Transverse colon (tissue), 4 donors: ENCODE measurements at regions not wholly inside any gene's neighbourhood (a gene's known extent, or its start where the extent isn't known, plus 50 kb on each side); places are given as distances from the start of the nearest gene placed in this dataset.

ENCODE experiments used
- DNase-seq: peaks from one replicate; pipeline ENCODE4 v3.0.0-alpha.2; 2019
- H3K27ac ChIP-seq, 4 donors: fragments of 200-600 bp; sonication (generic); 2 replicates each; pipeline ENCODE4 v1.5.1; 2016 to 2018; ENCODE audit warnings: inconsistent platforms in 4 of 4
- H3K27me3 ChIP-seq: fragments of 200-600 bp; sonication (generic); 2 replicates; pipeline ENCODE4 v1.5.1; 2017; ENCODE audit warnings: inconsistent platforms
- H3K36me3 ChIP-seq, 4 donors: fragments of 200-600 bp; sonication (generic); 2 replicates each; pipeline ENCODE4 v1.5.1; 2017 to 2019; ENCODE audit warnings: inconsistent platforms in 4 of 4
- H3K4me1 ChIP-seq, 4 donors: fragments of 200-600 bp; sonication (generic); 2 replicates each; pipeline ENCODE4 v1.5.1; 2017 to 2020; ENCODE audit warnings: inconsistent platforms in 4 of 4
- H3K4me3 ChIP-seq, 4 donors: fragments of 200-600 bp; sonication (generic); 1 replicate in 1 of 4; 2 replicates in 3 of 4; pipeline versions ENCODE4 v1.5.1 to v1.6.1; 2017 to 2019; ENCODE audit warnings: inconsistent platforms in 4 of 4
- H3K9me3 ChIP-seq, 2 donors: fragments of 200-600 bp; sonication (generic); 2 replicates each; pipeline ENCODE4 v1.5.1; 2017 to 2019; ENCODE audit warnings: inconsistent platforms in 2 of 2
- CTCF ChIP-seq, 5 experiments: fragments of 200-600 bp in 3 of 5; fragments of 450-650 bp in 2 of 5; sonication (generic) in 3 of 5; IDR thresholded peaks; 1 replicate in 2 of 5; 2 replicates in 3 of 5; pipeline ENCODE4 v1.5.1; 2016 to 2017; ENCODE audit warnings: antibody characterized with exemption in 5 of 5, inconsistent platforms in 3 of 5, mild to moderate bottlenecking in 2 of 5, moderate library complexity in 1 of 5
- EP300 ChIP-seq: sonication (generic); formaldehyde crosslinking; IDR thresholded peaks from one replicate; pipeline ENCODE4 v1.6.1; 2017; ENCODE audit warnings: antibody characterized with exemption, low read depth
- POLR2A ChIP-seq: fragments of 450-650 bp; IDR thresholded peaks from one replicate; pipeline ENCODE4 v1.6.1; 2016; ENCODE audit warnings: antibody characterized with exemption, mild to moderate bottlenecking, moderate library complexity
- POLR2AphosphoS5 ChIP-seq, 3 donors: sonication (generic); formaldehyde crosslinking; IDR thresholded peaks; one replicate each; pipeline ENCODE4 v1.6.1; 2016; ENCODE audit warnings: antibody characterized with exemption in 3 of 3
- WGBS, 2 donors: methylation state at CpG; one replicate each; pipeline ENCODE4 v1.1.5; 2018; ENCODE audit warnings: low coverage in 1 of 2; 5-methylcytosine and 5-hydroxymethylcytosine counted together
- in situ Hi-C, 4 donors: fragments of 200-750 bp; cut with MboI; loops; one replicate each; pipeline versions ENCODE4 v1.15.0 to v1.15.1; 2017; ENCODE audit warnings: low sequenced_read_pairs in 3 of 4, low pct_ligation_motif_present in 1 of 4, low pct_unique_long_range_greater_than_20kb in 1 of 4
- intact Hi-C: fragments of 100-400 bp; cut with DNase I; formaldehyde crosslinking; loops from one replicate; pipeline ENCODE4 v1.15.1; 2023; ENCODE audit warnings: low total_unique reads

GRCh38 chr2:175769200-175769599 is 232.9 kb downstream of the LNPK start:
- intact Hi-C loops = no loop called here
- H3K4me1 ChIP-seq = no peaks in the 10 kb centered on the region
- no peaks in the 10 kb centered on the region for H3K27me3 ChIP-seq
- DNase-seq = no peak
- in situ Hi-C loops = no loop called here
- H3K9me3 ChIP-seq = no peaks in the 10 kb centered on the region
- no peak overlapping the region for H3K4me3 ChIP-seq
- TF ChIP-seq POLR2A (no peak), POLR2AphosphoS5 (IDR thresholded peaks at IDR 0.05) (no peak), CTCF (IDR thresholded peaks at IDR 0.05) (no peak), EP300 (no peak)
- no peaks in the 10 kb centered on the region for H3K36me3 ChIP-seq
- H3K27ac ChIP-seq = no peak overlapping the region
- WGBS, 2 donors = 50 to 67% methylated on average over 1 of the region's 1 CpG

DNA sequence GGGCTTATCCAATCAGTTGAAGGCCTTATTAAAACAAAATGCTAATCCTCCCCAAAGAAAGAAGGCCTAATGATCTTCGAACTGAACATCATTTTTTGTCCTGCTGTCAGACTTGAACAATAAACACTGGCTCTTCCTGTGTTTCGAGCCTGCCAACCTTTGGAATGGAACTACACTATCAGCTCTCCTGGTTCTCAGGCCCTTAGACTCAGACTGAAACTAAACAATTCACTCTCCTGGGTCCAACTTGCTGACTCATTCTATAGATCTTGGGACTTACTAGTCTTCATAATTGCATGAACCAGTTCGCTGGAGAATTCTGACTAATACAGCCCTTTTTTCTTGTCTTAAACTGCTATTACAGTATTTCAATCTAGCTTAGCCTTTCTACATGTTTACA is 235.2 kb downstream of the LNPK start:
- H3K27me3 ChIP-seq = no peaks in the 10 kb centered on the region
- in situ Hi-C loops = no loop called here
- no peak for DNase-seq
- H3K4me3 ChIP-seq = no peak overlapping the region
- intact Hi-C loops = no loop called here
- no peaks in the 10 kb centered on the region for H3K9me3 ChIP-seq
- H3K4me1 ChIP-seq = no peaks in the 10 kb centered on the region
- no peak for TF ChIP-seq POLR2A
- WGBS, 2 donors = 49 to 52% methylated on average over 3 of the region's 3 CpGs
- H3K36me3 ChIP-seq = no peaks in the 10 kb centered on the region
- no peak overlapping the region for H3K27ac ChIP-seq

DNA sequence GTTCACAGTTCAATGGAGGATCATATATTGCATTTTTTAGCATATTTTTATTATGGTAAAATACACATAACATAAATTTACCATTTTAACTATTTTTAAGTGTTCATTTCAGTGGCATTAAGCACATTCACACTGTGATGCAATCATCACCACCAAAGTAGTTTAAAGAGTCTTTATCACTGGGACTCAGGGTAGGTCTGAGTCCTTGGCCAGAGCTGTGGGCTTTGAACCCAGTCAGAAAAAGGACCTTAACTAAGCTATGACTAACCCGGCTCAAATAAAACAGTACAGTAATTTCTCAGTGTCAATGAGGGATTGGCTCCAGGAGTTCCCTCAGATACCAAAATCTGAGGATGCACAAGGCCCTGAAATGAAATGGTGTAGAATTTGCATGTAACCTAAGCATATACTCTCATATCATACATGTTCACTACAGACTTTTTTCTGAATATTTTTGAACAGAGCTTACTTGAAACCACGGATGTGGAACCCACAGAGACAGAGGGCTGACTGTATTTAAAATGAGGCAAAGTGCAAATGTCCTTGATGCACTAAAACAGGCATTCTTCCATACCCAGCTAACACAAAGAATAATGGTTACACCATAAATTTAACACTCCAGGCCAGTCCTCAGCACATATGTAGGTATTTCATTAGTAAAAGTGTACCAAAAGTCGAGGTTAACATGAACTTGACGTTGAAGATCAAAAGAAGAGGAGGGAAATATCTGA is 246.2 kb downstream of the LNPK start:
- H3K36me3 ChIP-seq = no peaks in the 10 kb centered on the region
- in situ Hi-C loops = no loop called here

GRCh38 chr2:175755169-175755568 is 246.9 kb downstream of the LNPK start:
- DNase-seq = no peak
- intact Hi-C loops = no loop called here
- TF ChIP-seq EP300 (no peak), CTCF (IDR thresholded peaks at IDR 0.05) (no peak), POLR2A (no peak), POLR2AphosphoS5 (IDR thresholded peaks at IDR 0.05) (no peak)

More for the DNA sequence above, 246.2 kb downstream of the LNPK start:
- Histone ChIP-seq H3K4me3 (no peak overlapping the region), H3K4me1 (no peaks in the 10 kb centered on the region), H3K27me3 (no peaks in the 10 kb centered on the region), H3K9me3 (no peaks in the 10 kb centered on the region), H3K27ac (no peak overlapping the region)
- 56% methylated on average over 3 to 4 of the region's 4 CpGs for WGBS, 2 donors
- no peak for DNase-seq
- TF ChIP-seq POLR2AphosphoS5 (IDR thresholded peaks at IDR 0.05) (no peak), CTCF (IDR thresholded peaks at IDR 0.05) (no peak), EP300 (no peak), POLR2A (no peak)
- intact Hi-C loops = no loop called here

DNA sequence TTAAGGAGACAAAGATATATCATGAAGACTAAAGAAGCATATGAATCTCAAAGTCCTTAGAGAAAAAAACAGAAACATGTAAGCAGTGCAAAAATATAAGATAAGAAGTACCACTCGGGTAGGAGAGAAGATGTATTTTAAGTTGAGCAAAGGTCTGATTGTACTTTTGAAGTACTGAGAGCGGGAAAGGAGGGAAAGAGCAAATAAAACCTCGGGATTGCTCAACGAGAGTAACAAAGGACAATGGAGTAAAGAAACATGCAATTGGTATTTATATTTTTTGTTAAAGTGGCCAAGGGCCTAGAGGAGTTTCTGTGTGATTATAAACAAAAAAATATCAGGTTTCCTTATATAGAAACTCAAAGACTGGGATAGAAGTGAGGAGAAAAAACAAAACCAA is 251.9 kb downstream of the LNPK start:
- in situ Hi-C loops (no loop called here), intact Hi-C loops (no loop called here)
- Histone ChIP-seq H3K27ac (no peak overlapping the region), H3K9me3 (no peaks in the 10 kb centered on the region), H3K4me1 (no peaks in the 10 kb centered on the region), H3K36me3 (no peaks in the 10 kb centered on the region), H3K4me3 (no peak overlapping the region), H3K27me3 (no peaks in the 10 kb centered on the region)
- TF ChIP-seq CTCF (IDR thresholded peaks at IDR 0.05) = no peak
- no peak for TF ChIP-seq POLR2AphosphoS5 (IDR thresholded peaks at IDR 0.05)
- no peak for TF ChIP-seq POLR2A
- no peak for TF ChIP-seq EP300
- DNase-seq = no peak
- 61 to 67% methylated on average over 4 of the region's 4 CpGs for WGBS, 2 donors

More at GRCh38 chr2:175755169-175755568, 246.9 kb downstream of the LNPK start:
- Histone ChIP-seq H3K36me3 (no peaks in the 10 kb centered on the region), H3K27ac (no peak overlapping the region), H3K4me1 (no peaks in the 10 kb centered on the region), H3K4me3 (no peak overlapping the region), H3K9me3 (no peaks in the 10 kb centered on the region), H3K27me3 (no peaks in the 10 kb centered on the region)
- in situ Hi-C loops = no loop called here
